ENCODE measurements at regions not wholly inside any gene's neighbourhood (a gene's known extent, or its start where the extent isn't known, plus 50 kb on each side); places are given as distances from the start of the nearest gene placed in this dataset.
"Not testable (repeated sequence)": the region's sequence is repeated elsewhere in the genome, so short reads cannot be mapped to it uniquely, and the experiment has no call there.

GRCh38 chr16:51231702-51232101 lies 80.6 kb upstream of the SALL1 start:
- Histone ChIP-seq H3K4me2 (ENCODE audit: insufficient read depth, low read length) (no peak overlapping the region), H3K36me3 (ENCODE audit: control insufficient read depth in 2 of 2, extremely low read depth in 1 of 2, insufficient read depth in 2 of 2, low read length in 2 of 2) (no peaks in the 10 kb centered on the region), H3K9me1 (replicated peaks; ENCODE audit: control insufficient read depth, extremely low read depth, insufficient read depth, low read length) (no peaks in the 10 kb centered on the region), H3K79me2 (ENCODE audit: control insufficient read depth, insufficient read depth, low read length) (no peaks in the 10 kb centered on the region), H3K4me1 (ENCODE audit: control insufficient read depth, extremely low read depth, insufficient read depth, low read length) (no peaks in the 10 kb centered on the region), H2AFZ (ENCODE audit: low read depth, low read length) (no peak overlapping the region), H3K27me3 (ENCODE audit: control insufficient read depth in 2 of 2, insufficient read depth in 2 of 2, low read length in 2 of 2) (no peaks in the 10 kb centered on the region), H3K27ac (ENCODE audit: insufficient read depth, low read depth, low read length) (no peak overlapping the region), H3K4me3 (replicated peaks in 1 of 3; ENCODE audit: insufficient read depth in 1 of 3, low read depth in 1 of 3, low read length in 3 of 3) (no peak overlapping the region), H3K9ac (replicated peaks; ENCODE audit: extremely low read depth, insufficient read depth, low read length) (no peak overlapping the region), H3K9me3 (replicated peaks; ENCODE audit: control insufficient read depth, insufficient read depth, low read length) (no peaks in the 10 kb centered on the region), H4K20me1 (replicated peaks; ENCODE audit: control insufficient read depth, extremely low read depth, insufficient read depth, low read length) (no peaks in the 10 kb centered on the region)
- ChIA-PET POLR2A (no interaction called here), CTCF (no interaction called here)
- TF ChIP-seq POLR2A (IDR thresholded peaks at IDR 0.05; ENCODE audit: low read depth, low read length) (no peak), FOS (IDR thresholded peaks at IDR 0.05; ENCODE audit: borderline replicate concordance, insufficient read depth, low read length) (no peak)
- no peak for FAIRE-seq
- no TSS peak for BruUV-seq (replicated peaks)
- no peak for DNase-seq (ENCODE audit: low read depth, low spot score)
- intact Hi-C loops (cut with micrococcal nuclease) (no loop called here), dilution Hi-C loops (cut with MboI; ENCODE audit: extremely low pct_ligation_motif_present, low sequenced_read_pairs) (no loop called here)

- dilution Hi-C loops (cut with MboI; ENCODE audit: extremely low pct_ligation_motif_present, low sequenced_read_pairs); BruUV-seq (replicated peaks); H3K79me2 ChIP-seq (ENCODE audit: control insufficient read depth, insufficient read depth, low read length); H3K9ac ChIP-seq (replicated peaks; ENCODE audit: extremely low read depth, insufficient read depth, low read length); H3K4me2 ChIP-seq (ENCODE audit: insufficient read depth, low read length); H2AFZ ChIP-seq (ENCODE audit: low read depth, low read length); intact Hi-C loops (cut with micrococcal nuclease); H3K4me3 ChIP-seq (replicated peaks in 1 of 3; ENCODE audit: insufficient read depth in 1 of 3, low read depth in 1 of 3, low read length in 3 of 3); H3K36me3 ChIP-seq (ENCODE audit: control insufficient read depth in 2 of 2, extremely low read depth in 1 of 2, insufficient read depth in 2 of 2, low read length in 2 of 2); H4K20me1 ChIP-seq (replicated peaks; ENCODE audit: control insufficient read depth, extremely low read depth, insufficient read depth, low read length); H3K9me3 ChIP-seq (replicated peaks; ENCODE audit: control insufficient read depth, insufficient read depth, low read length); DNase-seq (ENCODE audit: low read depth, low spot score); H3K4me1 ChIP-seq (ENCODE audit: control insufficient read depth, extremely low read depth, insufficient read depth, low read length); CTCF ChIA-PET; FAIRE-seq; H3K9me1 ChIP-seq (replicated peaks; ENCODE audit: control insufficient read depth, extremely low read depth, insufficient read depth, low read length); H3K27me3 ChIP-seq (ENCODE audit: control insufficient read depth in 2 of 2, insufficient read depth in 2 of 2, low read length in 2 of 2); H3K27ac ChIP-seq (ENCODE audit: insufficient read depth, low read depth, low read length); POLR2A ChIA-PET: not testable (repeated sequence)
Observed at GRCh38 chr16:51230035-51230434, 79.0 kb upstream of the SALL1 start.

All from endothelial cell of umbilical vein (primary cell).